Effector CD8-positive, alpha-beta T cell (primary cell): ENCODE measurements at regions not wholly inside any gene's neighbourhood (a gene's known extent, or its start where the extent isn't known, plus 50 kb on each side); places are given as distances from the start of the nearest gene placed in this dataset.
"Not testable (repeated sequence)": the region's sequence is repeated elsewhere in the genome, so short reads cannot be mapped to it uniquely, and the experiment has no call there.

Experiments used
- DNase-seq: peaks from one replicate; lab custom pipeline; 2025; lab: John Stamatoyannopoulos, UW

DNA sequence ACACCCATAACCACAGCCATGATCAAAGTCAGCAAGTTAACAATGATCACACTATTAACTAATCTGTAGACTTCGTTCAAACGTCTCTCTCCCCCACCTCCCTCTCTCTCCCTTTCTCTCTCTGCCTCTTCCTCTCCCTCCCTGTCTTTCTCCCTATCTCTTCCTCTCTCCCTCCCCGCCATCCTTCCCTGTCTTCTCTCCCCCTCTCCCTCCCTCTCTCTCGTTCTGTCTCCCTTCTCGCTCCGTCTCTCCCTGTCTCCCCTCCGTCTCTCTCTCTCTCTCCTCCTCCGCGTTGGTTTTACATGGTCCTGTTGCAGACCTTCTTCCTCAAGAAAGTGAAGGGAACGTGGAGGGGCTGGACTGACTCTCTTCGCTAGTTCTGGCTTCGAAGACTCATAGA lies 308.9 kb upstream of the FOXQ1 start:
- no peak for DNase-seq

DNA sequence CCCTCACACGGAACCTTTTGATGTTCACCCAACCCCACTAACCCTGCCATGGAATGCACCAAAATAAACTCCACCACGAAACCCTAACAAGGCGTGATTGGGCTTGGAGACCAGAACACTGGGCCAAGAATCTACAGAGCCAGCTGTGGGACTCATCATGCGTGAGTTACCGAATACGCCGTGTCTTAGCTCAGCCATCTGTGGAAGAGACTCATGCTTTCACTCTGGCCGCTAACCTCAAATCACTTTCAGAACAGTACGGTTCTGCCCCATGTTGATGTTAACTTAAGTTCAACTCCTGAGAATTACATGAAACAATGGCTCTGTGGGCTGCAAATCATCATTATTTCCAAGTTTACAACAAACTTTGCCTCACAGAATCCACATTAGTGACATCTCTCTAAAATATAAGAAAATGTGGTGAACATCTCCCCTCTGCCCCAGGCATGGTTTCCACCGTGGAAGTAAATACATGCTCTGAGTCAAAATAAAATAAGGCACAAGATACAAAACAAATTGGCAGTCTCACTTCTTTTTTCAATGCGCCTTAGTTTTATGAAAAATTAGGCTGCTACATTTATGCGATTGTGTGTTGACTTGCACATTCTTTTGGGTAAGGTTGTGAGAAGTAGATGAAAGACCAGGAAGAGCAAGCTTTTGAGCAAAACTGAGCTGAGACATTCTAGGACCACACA lies 308.9 kb upstream of the EXOC2 start:
- DNase-seq, result no peak

DNA sequence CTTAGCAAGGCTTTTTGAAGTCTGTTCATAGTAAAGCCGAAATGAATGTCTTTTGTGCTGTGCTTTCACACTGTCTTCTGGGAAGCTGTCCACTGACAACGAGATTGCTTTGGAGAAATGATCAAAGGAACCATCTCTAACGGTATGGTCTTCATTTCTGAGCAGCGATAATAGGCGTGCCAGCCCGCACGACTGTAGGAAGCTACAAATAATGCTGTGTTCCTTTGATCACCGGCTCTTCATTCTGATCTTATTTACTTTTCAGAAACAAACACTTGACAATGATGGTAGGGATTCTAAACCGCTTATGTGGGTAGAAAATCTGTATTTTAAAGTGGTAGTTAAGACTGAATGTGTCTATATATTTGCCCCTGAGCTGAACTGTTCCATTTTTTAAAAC lies 306.6 kb upstream of the EXOC2 start:
- DNase-seq, result no peak

DNA sequence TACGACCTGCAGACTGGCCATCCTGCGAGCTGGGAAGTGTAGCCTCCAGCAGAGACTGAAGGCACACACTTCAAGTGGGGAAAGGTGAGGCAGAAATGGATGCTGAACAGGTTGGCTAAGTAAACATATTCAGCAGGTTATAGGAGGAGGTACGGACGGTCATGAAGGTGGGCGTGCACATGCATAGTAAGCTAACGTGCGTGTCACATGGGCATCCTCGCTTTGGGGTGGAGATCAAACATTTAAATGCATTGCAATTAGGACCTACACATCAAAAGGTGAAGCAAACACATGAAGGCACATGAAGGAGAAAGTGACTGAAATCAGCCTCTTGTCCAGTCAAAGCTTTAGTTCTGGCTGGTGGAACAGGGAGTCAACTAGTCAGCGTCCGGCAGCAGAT lies 305.6 kb upstream of the EXOC2 start:
- no peak for DNase-seq

DNA sequence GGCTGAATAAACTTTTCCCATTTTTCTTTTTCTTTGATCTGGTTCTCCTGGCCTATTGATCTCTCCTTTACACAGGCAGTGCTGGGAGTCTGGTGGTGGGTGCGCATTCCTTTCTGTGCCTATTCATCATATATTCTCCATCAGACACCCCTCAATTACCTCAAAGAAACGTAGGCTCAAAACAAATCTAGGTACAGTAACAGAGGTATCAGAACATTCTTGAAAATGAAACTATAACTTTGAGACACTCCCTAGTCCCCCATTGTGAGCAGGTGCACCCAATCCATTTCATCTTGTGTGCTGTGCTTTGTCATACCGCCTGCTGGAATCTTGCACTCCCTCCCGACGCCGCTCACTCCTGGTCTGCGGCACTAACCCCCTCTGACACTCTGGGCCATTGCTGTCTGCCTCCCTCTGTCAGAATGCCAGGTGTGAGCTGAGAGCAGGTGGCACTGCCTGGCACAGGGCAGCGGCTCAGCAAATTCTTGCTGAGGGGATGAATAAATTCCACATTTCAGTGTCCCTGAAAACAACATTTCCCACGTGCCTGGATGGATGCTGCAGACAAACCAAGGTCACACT lies 303.4 kb upstream of the EXOC2 start:
- no peak for DNase-seq

DNA sequence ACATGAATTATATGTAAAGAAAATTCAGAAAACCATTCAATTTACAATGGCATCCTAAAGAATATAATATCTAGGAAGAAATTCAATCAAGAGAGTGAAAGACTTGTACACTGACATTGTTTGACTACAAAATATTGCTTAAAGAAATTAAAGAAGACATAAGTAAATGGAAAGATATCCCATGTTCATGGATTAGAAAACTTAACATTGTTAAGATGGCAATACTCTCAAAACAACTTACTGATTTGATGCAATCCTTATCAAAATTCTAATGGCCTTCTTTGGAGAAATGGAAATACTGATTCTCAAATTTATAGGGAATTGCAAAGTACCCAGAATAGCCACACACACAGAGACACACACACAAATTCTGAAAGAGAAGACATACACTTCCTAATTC lies 298.3 kb upstream of the EXOC2 start:
- no peak for DNase-seq

DNA sequence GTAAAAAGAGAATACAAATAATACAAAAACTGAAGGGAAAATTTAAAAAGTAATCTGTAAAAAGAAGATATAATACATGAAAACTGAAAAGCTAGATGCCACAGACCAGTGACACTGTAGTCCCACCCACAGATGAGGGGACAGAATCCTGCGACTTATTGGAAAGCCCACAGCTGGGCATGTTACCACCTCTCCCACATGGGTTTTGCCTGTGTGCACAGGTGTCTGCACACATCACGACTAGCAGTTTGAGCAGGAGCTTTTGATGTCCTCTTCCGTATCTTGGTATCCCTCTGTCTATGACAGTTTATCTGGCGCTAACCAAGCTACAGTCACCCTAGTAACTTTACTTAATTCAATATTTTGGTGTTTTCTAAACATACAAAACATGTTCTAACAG lies 291.1 kb upstream of the EXOC2 start:
- no peak for DNase-seq

DNA sequence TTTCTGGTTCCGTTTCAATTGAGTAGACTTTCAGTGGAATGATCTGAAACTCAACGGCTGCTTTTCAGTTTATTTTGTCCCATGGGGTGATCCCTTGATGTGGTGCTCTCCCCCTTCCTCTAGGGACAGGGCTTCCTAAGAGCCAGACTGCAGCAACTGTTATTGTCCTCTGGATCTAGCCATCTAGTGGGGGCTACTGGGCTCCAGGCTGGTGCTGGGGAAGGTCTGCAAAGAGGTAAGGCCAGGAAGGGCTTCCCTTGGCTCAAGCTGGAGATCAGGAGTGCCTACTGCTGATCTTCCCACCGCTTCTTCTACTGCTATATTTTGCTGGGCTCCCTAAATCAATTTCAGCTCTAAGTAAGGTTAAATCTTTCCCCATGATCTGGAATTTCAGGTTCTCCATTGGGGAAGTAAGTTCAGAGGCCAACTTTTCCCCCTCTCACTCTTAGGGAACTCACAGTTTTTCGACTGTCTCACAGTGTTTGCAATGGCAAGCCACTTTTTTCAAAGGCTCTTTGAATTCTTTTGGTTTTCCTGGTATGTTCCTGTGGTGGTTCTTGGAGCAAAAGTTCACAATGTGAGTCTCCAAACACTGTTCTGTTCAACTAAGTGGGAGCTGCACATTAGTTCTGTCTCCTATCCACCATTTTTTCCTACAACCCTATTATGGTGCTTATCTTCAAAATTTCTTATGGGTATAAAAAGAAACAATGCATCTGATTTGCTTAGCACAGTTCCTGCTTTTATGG lies 286.2 kb upstream of the EXOC2 start:
- no peak for DNase-seq

DNA sequence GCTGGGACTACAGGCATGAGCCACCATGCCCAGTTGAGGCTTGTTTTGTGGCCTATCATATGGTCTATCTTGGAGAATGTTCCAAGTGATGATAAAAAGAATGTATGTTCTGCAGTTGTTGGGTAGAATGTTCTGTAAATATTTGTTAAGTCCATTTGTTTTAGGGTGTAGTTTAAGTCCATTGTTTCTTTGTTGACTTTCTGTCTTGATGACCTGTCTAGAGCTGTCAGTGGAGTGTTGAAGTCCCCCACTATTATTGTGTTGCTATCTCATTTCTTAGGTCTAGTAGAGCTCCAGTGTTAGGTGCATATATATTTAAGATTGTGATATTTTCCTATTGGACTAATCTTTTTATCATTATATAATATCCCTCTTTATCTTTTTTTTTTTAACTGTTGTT lies 284.3 kb upstream of the EXOC2 start:
- not testable (repeated sequence) for DNase-seq

DNA sequence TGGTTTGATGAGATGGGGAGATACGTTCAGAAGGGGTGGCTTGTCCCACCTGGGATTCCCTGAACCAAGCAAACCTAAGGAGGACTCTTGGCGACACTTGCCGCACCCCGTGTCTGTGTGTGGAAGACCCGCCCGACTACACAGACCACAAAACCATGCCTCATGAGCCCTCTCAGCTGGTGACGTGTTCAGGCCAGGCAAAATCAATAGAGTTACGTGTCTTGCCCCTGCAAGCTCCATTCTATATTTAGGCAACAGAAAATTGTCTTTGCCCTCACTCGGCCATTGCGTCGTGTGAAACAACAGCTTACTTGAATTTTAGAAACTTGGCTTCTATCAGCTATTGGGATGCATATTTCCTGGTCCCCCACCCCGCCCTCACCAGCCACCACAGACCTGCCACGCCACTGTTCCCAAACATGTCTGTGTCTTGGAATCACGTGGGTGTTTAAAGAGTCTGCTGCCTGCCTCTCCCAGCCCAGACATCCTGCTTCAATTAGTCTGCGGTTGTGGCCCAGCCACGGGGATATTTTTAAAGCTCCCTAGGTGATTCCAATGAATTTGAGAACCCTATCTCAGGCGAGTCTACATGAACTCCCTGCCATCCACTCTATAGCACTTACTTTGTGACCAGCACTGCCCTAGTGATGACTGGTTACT lies 279.2 kb upstream of the EXOC2 start:
- DNase-seq, result no peak

DNA sequence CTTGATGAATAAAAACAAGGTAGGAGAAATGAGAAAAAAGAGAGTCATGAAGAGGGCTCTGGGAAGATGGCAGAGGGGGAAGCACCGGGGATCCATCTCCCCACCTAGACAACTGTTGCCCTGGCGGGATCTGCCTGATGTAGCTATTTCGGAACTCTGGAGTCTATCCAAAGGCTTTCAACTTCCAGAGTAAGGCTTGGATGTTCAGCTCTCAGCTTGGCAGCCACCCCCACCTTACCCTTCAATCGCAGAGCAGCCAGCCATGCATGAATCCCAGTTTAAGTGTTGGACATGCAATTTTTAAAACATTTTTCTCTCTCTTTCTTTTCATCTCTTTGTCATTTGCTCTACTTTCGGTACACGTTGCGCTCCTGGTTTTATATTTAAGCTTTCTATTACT lies 275.9 kb upstream of the EXOC2 start:
- no peak for DNase-seq

DNA sequence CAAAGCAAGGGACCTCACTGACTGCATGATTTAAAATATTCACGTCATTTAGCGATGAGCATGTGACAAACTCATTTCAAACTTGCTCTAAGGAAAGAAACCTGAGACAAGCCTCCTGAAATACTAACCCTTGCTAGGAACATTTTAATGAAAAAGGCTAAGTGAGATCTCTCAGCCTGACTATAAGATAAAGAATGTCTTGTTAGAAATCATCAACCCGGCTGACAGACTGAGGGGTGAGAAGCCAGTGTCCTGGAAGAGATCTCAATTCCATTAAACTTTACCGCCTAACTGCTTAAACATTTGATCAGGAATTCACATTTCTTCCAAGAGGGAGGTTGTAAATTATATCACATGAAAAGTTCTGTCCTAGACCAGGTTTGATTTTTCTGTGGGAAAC lies 274.8 kb upstream of the EXOC2 start:
- no peak for DNase-seq

DNA sequence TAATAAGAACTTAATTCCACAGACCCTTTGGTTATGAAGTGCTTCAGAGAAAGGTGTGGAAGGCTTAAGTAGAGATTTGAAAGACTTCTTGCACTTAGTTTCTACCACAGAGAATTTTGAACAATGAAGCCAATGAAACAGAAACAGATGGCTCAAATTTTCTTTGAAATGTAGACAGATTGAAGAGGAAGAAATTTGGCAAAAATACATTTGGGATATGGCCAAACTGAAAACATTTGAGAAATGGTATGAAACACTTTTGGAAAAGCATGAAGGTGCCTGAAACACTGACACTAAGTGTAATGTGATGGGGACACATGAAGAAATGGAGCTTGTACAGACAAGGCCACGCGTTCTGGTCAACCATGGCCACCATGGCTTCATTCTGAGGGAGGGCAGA lies 272.4 kb upstream of the EXOC2 start:
- no peak for DNase-seq

DNA sequence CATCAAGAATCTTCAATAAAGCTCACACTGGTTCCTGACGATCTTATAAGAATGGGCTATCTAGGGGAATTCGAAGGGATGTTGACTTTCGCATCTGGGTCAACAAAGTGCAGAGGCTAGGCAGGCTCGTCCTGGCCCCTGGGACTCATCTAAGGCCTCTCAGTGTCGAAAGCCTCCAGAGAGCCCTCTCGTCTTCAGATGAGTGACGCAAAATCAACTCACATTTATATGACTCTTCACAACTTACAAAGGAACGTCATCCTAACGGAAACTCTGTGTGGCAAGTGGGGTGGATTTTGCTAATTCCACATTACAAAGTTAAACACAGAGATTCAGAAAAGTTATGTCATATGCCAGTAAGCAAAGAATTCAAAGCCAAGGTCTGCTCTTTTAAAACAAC lies 270.5 kb upstream of the EXOC2 start:
- no peak for DNase-seq

DNA sequence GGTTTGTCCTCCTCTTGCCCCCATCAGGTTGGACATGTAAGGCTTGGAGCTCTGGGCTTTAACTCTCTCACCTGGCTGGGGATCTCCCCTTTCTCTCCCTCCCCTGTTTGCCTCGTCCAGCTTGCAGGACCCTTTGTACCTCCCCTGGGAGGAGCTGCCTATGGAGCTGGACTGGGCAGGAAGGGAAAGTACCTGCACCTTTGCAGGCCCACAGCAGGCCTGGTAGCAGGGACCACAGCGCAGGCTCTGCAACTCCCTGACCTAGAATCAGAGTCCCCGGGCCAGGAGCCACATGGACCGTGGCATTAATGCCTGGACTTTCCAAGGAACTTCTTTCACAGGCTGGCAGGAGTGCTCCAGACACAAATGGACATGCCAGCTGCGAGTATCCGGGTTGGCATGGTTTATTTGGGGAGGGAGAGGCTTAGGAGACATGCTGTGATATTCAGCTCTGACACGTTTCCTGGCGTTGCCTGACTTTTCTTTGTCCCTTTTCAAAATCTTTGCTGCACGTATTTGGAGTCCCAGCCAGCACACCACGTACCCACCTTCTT lies 268.5 kb upstream of the EXOC2 start:
- DNase-seq, result no peak

DNA sequence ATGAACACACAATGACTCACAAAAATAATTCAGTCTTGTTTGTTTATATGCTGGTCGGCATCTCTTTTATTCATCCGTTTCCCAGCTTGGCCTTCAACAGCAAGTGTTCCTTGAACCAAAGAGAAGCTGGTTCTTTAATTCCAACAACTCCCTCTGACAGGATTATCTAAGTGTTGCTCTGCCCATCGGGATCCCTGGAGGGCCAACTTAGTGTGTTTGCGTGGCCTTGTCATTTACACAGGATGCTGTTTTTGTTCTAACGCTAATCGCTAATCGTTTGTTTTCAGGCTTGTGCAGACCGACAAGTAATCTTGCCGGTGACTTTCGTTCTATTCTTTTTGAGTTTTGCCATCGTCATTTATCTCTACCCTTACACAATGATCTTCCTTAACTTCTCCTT lies 267.4 kb upstream of the EXOC2 start:
- DNase-seq, result no peak

DNA sequence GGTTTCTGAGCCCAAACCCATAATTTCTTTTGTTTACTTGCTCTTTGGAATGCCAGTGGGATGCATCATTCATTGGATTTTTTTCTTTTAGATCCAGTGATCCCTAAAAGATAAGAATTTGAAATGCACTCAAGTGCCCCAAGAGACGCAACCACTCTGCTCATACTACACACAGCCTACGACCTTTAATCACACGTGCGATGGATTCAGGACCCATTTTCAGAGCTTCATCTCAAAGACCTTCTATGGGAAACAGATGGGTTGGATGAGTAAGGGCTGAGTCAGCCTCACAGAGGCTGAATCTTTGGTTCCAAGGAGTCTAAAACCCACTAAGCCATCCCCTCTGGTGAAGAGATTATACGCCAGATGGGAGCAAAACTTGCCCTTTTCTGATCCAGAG lies 265.5 kb upstream of the EXOC2 start:
- no peak for DNase-seq

DNA sequence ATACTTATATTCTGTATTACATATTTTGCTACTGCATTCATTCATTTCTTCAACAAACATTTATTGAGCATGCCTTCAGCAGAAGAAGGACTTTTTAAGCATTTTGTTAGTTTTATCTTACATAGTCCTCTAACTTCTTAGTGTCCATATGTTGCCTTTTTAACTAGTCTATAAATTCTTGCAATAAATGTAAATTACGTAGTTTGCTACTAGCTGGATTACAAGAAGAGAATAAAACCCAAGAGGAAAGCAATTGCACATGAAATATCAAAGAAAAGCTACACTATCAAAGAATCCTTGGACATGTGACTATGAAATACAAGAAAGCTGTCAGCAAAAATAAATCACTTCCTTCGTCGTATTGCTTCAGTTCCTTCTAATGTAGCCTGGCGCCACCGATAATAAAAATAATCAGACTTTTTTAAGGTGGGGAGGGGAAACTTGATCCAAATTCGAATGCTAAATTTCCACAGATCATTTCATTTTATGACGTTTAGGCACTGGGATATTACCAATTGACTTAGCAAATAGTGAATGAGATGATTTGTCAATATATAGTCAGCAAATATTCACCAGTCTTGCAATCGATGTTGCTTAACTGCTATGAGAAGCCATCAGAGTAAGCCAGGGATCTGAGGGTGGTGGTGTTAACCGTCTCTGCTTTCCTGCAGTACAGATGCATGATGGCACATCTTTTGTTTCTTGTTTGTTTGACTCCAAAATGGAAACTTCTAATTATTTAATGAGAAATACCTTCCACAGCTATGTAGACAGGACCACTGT lies 258.7 kb upstream of the EXOC2 start:
- DNase-seq, result no peak

DNA sequence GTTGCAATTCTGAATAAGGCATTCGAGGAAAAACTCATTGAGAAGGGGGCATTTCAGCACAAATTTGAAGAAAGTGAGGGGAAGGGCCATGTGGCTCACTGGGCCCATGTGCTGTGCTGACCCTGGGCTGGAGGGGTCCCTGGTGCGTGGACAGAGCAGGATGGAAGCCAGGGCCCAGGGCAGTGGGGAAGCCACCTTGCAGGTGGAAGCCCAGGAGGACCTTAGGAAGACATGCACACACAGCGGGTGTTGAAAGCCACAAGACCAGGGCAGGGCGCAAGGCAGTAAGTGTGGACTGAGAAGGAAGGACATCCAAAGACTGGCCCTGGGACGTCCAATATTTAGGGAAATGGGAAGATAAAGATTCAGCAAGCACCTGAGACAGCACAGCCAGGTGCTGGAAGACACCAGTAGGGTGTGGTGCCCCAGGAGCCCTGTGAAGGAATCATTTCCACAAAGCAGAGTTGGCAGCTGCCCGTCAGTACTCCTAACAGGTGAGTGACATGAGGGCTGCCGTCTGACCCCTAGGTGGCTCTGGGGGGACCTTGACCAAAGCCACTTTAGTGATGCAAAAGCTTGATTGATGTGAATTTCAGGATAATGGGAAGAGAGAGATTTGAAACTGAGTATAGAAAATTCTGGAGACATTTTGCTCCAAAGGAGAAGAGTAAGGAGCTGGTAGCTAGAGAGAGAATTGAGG lies 254.4 kb upstream of the EXOC2 start:
- no peak for DNase-seq

DNA sequence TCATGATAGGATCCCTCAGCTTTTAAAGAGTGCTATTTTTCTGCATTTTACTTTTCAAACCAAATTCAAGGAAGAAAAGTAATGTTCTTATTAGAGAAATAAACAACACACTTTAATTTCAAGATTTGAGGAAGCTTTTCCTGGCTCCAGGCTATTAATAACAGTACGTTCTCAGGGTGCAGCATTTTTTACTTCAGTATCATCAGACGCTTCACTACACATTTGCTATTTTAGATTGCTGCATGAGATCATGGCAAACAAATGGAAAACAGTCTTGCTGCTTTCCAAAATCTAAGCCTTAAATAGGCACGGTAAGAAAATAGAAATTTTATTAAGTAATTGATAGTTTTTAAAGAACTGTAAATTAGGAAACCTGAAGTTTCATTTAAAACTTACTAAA lies 253.6 kb upstream of the EXOC2 start:
- DNase-seq, result no peak
